Mammary epithelial cell (primary cell): ENCODE measurements at regions not wholly inside any gene's neighbourhood (a gene's known extent, or its start where the extent isn't known, plus 50 kb on each side); places are given as distances from the start of the nearest gene placed in this dataset.

ENCODE experiments used
- EZH2 ChIP-seq: IDR thresholded peaks from 2 replicates; pipeline ENCODE4 v1.6.1; 2012; ENCODE audit warnings: low read length, inconsistent platforms, borderline replicate concordance
- TF ChIP-seq, protein P1 (sequence below), 2 donors: IDR thresholded peaks in 1 of 2; conservative IDR thresholded peaks in 1 of 2; 2 replicates each; pipeline ENCODE4 v1.5.1; 2011 to 2012; ENCODE audit warnings: inconsistent platforms in 2 of 2, low read length in 2 of 2, mild to moderate bottlenecking in 2 of 2, control low read depth in 1 of 2, low read depth in 1 of 2; ENCODE audit not compliant: insufficient read depth in 1 of 2; ENCODE audit errors: extremely low read depth in 1 of 2

DNA sequence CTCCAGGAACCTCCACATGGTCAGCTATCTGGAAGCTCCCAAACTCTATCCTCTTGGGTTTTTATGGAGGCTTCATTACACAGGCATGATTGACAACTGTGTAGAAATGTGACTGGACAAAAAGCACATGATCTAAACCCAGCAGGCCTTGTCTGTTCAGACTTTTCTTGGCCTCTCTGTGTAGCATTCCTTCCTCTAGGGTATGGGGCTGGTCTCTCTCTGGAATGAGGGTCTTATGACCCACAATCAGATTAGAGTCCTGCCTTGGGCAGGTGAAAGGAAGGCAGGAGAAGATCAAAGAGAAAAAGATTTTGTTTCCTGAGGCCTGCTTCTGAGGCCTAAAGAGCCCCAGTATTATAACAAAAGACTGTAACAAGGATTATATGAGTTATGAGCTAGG lies 162.7 kb downstream of the SP3 start:
- TF ChIP-seq, protein P1, sequence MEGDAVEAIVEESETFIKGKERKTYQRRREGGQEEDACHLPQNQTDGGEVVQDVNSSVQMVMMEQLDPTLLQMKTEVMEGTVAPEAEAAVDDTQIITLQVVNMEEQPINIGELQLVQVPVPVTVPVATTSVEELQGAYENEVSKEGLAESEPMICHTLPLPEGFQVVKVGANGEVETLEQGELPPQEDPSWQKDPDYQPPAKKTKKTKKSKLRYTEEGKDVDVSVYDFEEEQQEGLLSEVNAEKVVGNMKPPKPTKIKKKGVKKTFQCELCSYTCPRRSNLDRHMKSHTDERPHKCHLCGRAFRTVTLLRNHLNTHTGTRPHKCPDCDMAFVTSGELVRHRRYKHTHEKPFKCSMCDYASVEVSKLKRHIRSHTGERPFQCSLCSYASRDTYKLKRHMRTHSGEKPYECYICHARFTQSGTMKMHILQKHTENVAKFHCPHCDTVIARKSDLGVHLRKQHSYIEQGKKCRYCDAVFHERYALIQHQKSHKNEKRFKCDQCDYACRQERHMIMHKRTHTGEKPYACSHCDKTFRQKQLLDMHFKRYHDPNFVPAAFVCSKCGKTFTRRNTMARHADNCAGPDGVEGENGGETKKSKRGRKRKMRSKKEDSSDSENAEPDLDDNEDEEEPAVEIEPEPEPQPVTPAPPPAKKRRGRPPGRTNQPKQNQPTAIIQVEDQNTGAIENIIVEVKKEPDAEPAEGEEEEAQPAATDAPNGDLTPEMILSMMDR (conservative IDR thresholded peaks at IDR 0.05 in 1 of 2, IDR thresholded peaks at IDR 0.05 in 1 of 2; ENCODE audit: extremely low read depth in 1 of 2, insufficient read depth in 1 of 2, low read depth in 1 of 2, low read length in 2 of 2): no peak
- no peak for TF ChIP-seq EZH2
